WTC11 (cell line): ENCODE measurements at regions not wholly inside any gene's neighbourhood (a gene's known extent, or its start where the extent isn't known, plus 50 kb on each side); places are given as distances from the start of the nearest gene placed in this dataset.

ENCODE experiments used
- ATF3 ChIP-seq: sonication (generic); formaldehyde crosslinking; conservative IDR thresholded peaks from 2 replicates; pipeline ENCODE4 v1.8.1; 2022; ENCODE audit warnings: mild to moderate bottlenecking, missing genetic modification reagents
- CTCF ChIP-seq: fragments of 200-600 bp; IDR thresholded peaks from 2 replicates; pipeline ENCODE4 v1.8.0; 2022; ENCODE audit warnings: antibody characterized with exemption
- NR1H2 ChIP-seq: sonication (generic); formaldehyde crosslinking; IDR thresholded peaks from 2 replicates; pipeline ENCODE4 v1.9.0; 2021; ENCODE audit warnings: mild to moderate bottlenecking, moderate library complexity, missing genetic modification reagents
- NR3C1 ChIP-seq: sonication (generic); formaldehyde crosslinking; conservative IDR thresholded peaks from 2 replicates; pipeline ENCODE4 v1.8.1; 2023; ENCODE audit warnings: low read depth, mild to moderate bottlenecking, missing genetic modification reagents
- PRDM15 ChIP-seq: sonication (generic); formaldehyde crosslinking; IDR thresholded peaks from 2 replicates; pipeline ENCODE4 v1.8.0; 2022; ENCODE audit warnings: missing genetic modification reagents
- SMAD4 ChIP-seq: sonication (generic); formaldehyde crosslinking; IDR thresholded peaks from 2 replicates; pipeline ENCODE4 v1.8.0; 2022; ENCODE audit warnings: mild to moderate bottlenecking, missing genetic modification reagents
- TCF7 ChIP-seq: sonication (generic); formaldehyde crosslinking; IDR thresholded peaks from 2 replicates; pipeline ENCODE4 v1.8.0; 2022; ENCODE audit warnings: mild to moderate bottlenecking, low read depth, missing genetic modification reagents, moderate library complexity
- ZNF121 ChIP-seq: sonication (generic); formaldehyde crosslinking; IDR thresholded peaks from 2 replicates; pipeline ENCODE4 v1.8.0; 2023; ENCODE audit warnings: missing genetic modification reagents
- ZNF232 ChIP-seq: sonication (generic); formaldehyde crosslinking; IDR thresholded peaks from 2 replicates; pipeline ENCODE4 v1.8.0; 2022; ENCODE audit warnings: mild to moderate bottlenecking, missing genetic modification reagents
- TF ChIP-seq, protein P1 (sequence below): sonication (generic); formaldehyde crosslinking; IDR thresholded peaks from 2 replicates; pipeline ENCODE4 v1.8.1; 2022; ENCODE audit warnings: missing genetic modification reagents, borderline replicate concordance
- TF ChIP-seq, protein P2 (sequence below): sonication (generic); formaldehyde crosslinking; IDR thresholded peaks from 2 replicates; pipeline ENCODE4 v1.8.0; 2022; ENCODE audit warnings: mild to moderate bottlenecking, missing genetic modification reagents
- TF ChIP-seq, protein P3 (sequence below): sonication (generic); formaldehyde crosslinking; IDR thresholded peaks from 2 replicates; pipeline ENCODE4 v1.8.1; 2023; ENCODE audit warnings: mild to moderate bottlenecking, missing genetic modification reagents, moderate library complexity
- TF ChIP-seq, protein P4 (sequence below): sonication (generic); formaldehyde crosslinking; IDR thresholded peaks from 2 replicates; pipeline ENCODE4 v1.8.1; 2022; ENCODE audit warnings: mild to moderate bottlenecking, moderate library complexity, missing genetic modification reagents

- TF ChIP-seq ATF3 (no peak), CTCF (no peak), PRDM15 (CRISPR knock-in tag) (no peak), NR1H2 (CRISPR knock-in tag) (no peak), SMAD4 (CRISPR knock-in tag) (no peak), ZNF121 (CRISPR knock-in tag) (no peak), ZNF232 (CRISPR knock-in tag) (no peak), TCF7 (CRISPR knock-in tag) (no peak), NR3C1 (CRISPR knock-in tag) (no peak)
- TF ChIP-seq, protein P1, sequence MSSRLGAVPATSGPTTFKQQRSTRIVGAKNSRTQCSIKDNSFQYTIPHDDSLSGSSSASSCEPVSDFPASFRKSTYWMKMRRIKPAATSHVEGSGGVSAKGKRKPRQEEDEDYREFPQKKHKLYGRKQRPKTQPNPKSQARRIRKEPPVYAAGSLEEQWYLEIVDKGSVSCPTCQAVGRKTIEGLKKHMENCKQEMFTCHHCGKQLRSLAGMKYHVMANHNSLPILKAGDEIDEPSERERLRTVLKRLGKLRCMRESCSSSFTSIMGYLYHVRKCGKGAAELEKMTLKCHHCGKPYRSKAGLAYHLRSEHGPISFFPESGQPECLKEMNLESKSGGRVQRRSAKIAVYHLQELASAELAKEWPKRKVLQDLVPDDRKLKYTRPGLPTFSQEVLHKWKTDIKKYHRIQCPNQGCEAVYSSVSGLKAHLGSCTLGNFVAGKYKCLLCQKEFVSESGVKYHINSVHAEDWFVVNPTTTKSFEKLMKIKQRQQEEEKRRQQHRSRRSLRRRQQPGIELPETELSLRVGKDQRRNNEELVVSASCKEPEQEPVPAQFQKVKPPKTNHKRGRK (CRISPR knock-in tag), result no peak
- TF ChIP-seq, protein P2, sequence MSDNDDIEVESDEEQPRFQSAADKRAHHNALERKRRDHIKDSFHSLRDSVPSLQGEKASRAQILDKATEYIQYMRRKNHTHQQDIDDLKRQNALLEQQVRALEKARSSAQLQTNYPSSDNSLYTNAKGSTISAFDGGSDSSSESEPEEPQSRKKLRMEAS (CRISPR knock-in tag), result no peak
- TF ChIP-seq, protein P3, sequence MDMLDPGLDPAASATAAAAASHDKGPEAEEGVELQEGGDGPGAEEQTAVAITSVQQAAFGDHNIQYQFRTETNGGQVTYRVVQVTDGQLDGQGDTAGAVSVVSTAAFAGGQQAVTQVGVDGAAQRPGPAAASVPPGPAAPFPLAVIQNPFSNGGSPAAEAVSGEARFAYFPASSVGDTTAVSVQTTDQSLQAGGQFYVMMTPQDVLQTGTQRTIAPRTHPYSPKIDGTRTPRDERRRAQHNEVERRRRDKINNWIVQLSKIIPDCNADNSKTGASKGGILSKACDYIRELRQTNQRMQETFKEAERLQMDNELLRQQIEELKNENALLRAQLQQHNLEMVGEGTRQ (CRISPR knock-in tag), result no peak
- TF ChIP-seq, protein P4, sequence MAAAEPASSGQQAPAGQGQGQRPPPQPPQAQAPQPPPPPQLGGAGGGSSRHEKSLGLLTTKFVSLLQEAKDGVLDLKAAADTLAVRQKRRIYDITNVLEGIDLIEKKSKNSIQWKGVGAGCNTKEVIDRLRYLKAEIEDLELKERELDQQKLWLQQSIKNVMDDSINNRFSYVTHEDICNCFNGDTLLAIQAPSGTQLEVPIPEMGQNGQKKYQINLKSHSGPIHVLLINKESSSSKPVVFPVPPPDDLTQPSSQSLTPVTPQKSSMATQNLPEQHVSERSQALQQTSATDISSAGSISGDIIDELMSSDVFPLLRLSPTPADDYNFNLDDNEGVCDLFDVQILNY (CRISPR knock-in tag), result no peak
Observed at GRCh38 chr13:104253063-104253680, 1187.0 kb upstream of the SLC10A2 start.
